ENCODE measurements at regions not wholly inside any gene's neighbourhood (a gene's known extent, or its start where the extent isn't known, plus 50 kb on each side); places are given as distances from the start of the nearest gene placed in this dataset.
"Not testable (repeated sequence)": the region's sequence is repeated elsewhere in the genome, so short reads cannot be mapped to it uniquely, and the experiment has no call there.

DNA sequence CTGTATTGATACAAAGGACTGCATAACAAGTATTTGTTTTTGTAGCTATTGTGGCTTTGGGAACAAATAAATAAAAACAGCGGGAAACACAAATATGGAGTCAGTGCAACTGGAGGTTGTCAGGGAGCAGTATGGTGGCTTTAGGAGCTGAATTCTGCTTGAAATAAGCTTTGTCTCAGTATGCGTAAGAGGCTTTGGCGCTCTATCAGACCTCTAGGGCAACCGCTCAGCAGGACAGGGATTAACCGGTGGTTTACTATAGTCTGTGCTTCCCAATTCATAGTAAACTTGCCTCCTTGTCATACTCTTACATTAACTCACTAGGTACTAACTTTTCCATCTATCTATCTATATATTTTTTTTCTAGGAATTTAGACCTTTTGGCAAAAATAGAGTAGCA is 104.6 kb downstream of the ZIC1 start:
- DNase-seq (no peak), ATAC-seq (ENCODE audit: low FRiP score in 2 of 2) (no peak)
- H3K36me3 ChIP-seq: no peaks in the 10 kb centered on the region
- no peaks in the 10 kb centered on the region for H3K27me3 ChIP-seq
- H3K27ac ChIP-seq: no peak overlapping the region
- no peaks in the 10 kb centered on the region for H3K4me1 ChIP-seq
- H3K4me3 ChIP-seq: no peak overlapping the region
- no peak for TF ChIP-seq POLR2A (IDR thresholded peaks at IDR 0.05)
- no peak for TF ChIP-seq POLR2AphosphoS5 (IDR thresholded peaks at IDR 0.05)
- TF ChIP-seq, protein P1, sequence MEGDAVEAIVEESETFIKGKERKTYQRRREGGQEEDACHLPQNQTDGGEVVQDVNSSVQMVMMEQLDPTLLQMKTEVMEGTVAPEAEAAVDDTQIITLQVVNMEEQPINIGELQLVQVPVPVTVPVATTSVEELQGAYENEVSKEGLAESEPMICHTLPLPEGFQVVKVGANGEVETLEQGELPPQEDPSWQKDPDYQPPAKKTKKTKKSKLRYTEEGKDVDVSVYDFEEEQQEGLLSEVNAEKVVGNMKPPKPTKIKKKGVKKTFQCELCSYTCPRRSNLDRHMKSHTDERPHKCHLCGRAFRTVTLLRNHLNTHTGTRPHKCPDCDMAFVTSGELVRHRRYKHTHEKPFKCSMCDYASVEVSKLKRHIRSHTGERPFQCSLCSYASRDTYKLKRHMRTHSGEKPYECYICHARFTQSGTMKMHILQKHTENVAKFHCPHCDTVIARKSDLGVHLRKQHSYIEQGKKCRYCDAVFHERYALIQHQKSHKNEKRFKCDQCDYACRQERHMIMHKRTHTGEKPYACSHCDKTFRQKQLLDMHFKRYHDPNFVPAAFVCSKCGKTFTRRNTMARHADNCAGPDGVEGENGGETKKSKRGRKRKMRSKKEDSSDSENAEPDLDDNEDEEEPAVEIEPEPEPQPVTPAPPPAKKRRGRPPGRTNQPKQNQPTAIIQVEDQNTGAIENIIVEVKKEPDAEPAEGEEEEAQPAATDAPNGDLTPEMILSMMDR (IDR thresholded peaks at IDR 0.05): no peak
- no peak for TF ChIP-seq EP300 (IDR thresholded peaks at IDR 0.05)
- no peaks in the 10 kb centered on the region for H3K9me3 ChIP-seq
- WGBS, 2 donors: 70 to 73% methylated on average over 5 of the region's 5 CpGs

- TF ChIP-seq POLR2A (IDR thresholded peaks at IDR 0.05) (no peak), EP300 (IDR thresholded peaks at IDR 0.05) (no peak), POLR2AphosphoS5 (IDR thresholded peaks at IDR 0.05) (no peak)
- TF ChIP-seq, protein P1 (IDR thresholded peaks at IDR 0.05): no peak
- no peaks in the 10 kb centered on the region for H3K36me3 ChIP-seq
- ATAC-seq (ENCODE audit: low FRiP score in 2 of 2) (no peak), DNase-seq (no peak)
- no peak overlapping the region for H3K27ac ChIP-seq
- no peaks in the 10 kb centered on the region for H3K9me3 ChIP-seq
- H3K4me3 ChIP-seq: no peak overlapping the region
- no peaks in the 10 kb centered on the region for H3K27me3 ChIP-seq
- WGBS, 2 donors: 57 to 62% methylated on average over 8 of the region's 8 CpGs
- H3K4me1 ChIP-seq: no peaks in the 10 kb centered on the region
These were observed 105.4 kb downstream of the ZIC1 start for GRCh38 chr3:147514366-147515160.

GRCh38 chr3:147518465-147518864 is 109.3 kb downstream of the ZIC1 start:
- no peak for ATAC-seq (ENCODE audit: low FRiP score in 2 of 2)
- TF ChIP-seq, protein P1 (IDR thresholded peaks at IDR 0.05): no peak
- TF ChIP-seq POLR2AphosphoS5 (IDR thresholded peaks at IDR 0.05) (no peak), POLR2A (IDR thresholded peaks at IDR 0.05) (no peak), EP300 (IDR thresholded peaks at IDR 0.05) (no peak)
- Histone ChIP-seq H3K36me3 (no peaks in the 10 kb centered on the region), H3K27me3 (no peaks in the 10 kb centered on the region), H3K4me1 (no peaks in the 10 kb centered on the region), H3K9me3 (no peaks in the 10 kb centered on the region), H3K4me3 (no peak overlapping the region), H3K27ac (no peak overlapping the region)
- whole genome bisulfite sequencing, 2 donors: 80% methylated on average over 6 of the region's 6 CpGs
- DNase-seq: no peak

GRCh38 chr3:147521646-147522045 is 112.5 kb downstream of the ZIC1 start:
- H3K27ac ChIP-seq: no peak overlapping the region
- no peak overlapping the region for H3K4me3 ChIP-seq
- no peaks in the 10 kb centered on the region for H3K27me3 ChIP-seq
- no peaks in the 10 kb centered on the region for H3K4me1 ChIP-seq
- no peaks in the 10 kb centered on the region for H3K36me3 ChIP-seq
- no peak for ATAC-seq (ENCODE audit: low FRiP score in 2 of 2)
- TF ChIP-seq POLR2AphosphoS5 (IDR thresholded peaks at IDR 0.05) (no peak), EP300 (IDR thresholded peaks at IDR 0.05) (no peak), POLR2A (IDR thresholded peaks at IDR 0.05) (no peak)
- TF ChIP-seq, protein P1 (IDR thresholded peaks at IDR 0.05): no peak
- H3K9me3 ChIP-seq: no peaks in the 10 kb centered on the region
- 82 to 84% methylated on average over 3 of the region's 3 CpGs for WGBS, 2 donors
- DNase-seq: no peak

DNA sequence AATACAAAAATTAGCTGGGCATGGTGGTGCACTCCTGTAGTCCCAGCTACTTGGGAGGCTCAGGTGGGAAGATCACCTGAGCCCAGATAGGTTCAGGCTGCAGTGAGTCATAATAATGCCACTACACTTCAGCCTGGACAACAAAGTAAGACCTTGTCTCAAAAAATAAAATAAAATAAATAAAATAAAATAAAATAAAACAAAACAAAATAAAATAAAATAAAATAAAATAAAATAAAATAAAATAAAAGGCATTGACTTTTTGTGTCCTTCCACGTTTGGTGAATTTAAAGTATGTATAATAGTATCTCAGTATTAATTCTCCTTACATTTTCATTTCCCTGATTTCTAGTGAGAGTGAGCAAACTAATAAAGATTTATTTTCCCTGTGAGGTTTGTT is 113.6 kb downstream of the ZIC1 start:
- H3K9me3 ChIP-seq; H3K27me3 ChIP-seq; H3K36me3 ChIP-seq; ATAC-seq (ENCODE audit: low FRiP score in 2 of 2); H3K4me1 ChIP-seq; H3K4me3 ChIP-seq; DNase-seq; H3K27ac ChIP-seq: not testable (repeated sequence)
- 69 to 80% methylated on average over 1 of the region's 1 CpG for WGBS, 2 donors
